GM12892 (cell line): ENCODE measurements at regions not wholly inside any gene's neighbourhood (a gene's known extent, or its start where the extent isn't known, plus 50 kb on each side); places are given as distances from the start of the nearest gene placed in this dataset.

Source experiments
- POLR2A ChIP-seq: IDR thresholded peaks from 2 replicates; pipeline ENCODE4 v1.6.1; 2011; ENCODE audit warnings: low read depth, low read length, control low read depth
- POLR2AphosphoS5 ChIP-seq: IDR thresholded peaks from 2 replicates; pipeline ENCODE4 v1.6.1; 2011; ENCODE audit warnings: low read depth, low read length, control low read depth
- TAF1 ChIP-seq: IDR thresholded peaks from 2 replicates; pipeline ENCODE4 v1.6.1; 2011; ENCODE audit warnings: low read depth, mild to moderate bottlenecking, control low read depth, low read length, borderline replicate concordance

DNA sequence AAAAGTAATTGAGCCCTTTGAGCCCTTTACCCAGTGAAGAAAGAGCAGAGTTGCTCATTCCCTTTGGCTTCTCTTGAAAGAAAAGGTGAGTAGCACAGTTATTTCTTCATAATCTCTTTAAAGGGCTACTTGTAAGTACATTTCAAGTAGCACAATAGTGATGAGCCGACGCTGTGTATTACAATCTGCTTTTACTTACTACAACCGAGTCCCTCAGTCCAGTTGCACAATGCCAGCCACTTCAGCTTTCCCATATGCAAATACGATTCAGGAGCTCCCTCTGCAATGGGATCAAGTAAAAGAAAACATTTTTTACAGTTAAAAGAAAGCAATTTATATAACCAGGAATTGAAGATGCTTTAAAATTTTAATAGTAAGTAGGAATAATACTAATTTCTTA is 868.5 kb downstream of the RNF144A start:
- TF ChIP-seq POLR2A, result no peak
- TF ChIP-seq POLR2AphosphoS5, result no peak
- TF ChIP-seq TAF1, result no peak
